ENCODE measurements at regions not wholly inside any gene's neighbourhood (a gene's known extent, or its start where the extent isn't known, plus 50 kb on each side); places are given as distances from the start of the nearest gene placed in this dataset.

DNA sequence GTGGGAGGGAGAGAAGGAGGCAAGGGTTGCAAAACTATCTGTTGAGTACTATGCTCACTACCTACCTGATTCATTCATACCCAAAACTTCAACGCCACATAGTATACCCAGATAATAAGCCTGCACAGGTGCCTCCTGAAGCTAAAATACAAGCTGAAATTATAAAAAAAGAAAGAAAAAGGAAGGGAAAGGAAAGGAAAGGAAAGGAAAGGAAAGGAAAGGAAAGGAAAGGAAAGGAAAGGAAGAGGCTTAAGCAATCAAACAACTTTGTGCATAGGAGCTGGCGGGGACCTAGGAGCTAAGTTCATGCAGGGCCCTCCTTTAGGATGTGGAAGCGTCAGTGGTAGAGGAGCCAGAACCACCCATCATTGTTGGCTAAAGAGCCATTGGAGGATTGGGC lies 108.9 kb upstream of the SYNDIG1 start:
- DNase-seq (ENCODE audit: low spot score) = no peak
- no peaks in the 10 kb centered on the region for H3K27me3 ChIP-seq
- TF ChIP-seq, protein P1, sequence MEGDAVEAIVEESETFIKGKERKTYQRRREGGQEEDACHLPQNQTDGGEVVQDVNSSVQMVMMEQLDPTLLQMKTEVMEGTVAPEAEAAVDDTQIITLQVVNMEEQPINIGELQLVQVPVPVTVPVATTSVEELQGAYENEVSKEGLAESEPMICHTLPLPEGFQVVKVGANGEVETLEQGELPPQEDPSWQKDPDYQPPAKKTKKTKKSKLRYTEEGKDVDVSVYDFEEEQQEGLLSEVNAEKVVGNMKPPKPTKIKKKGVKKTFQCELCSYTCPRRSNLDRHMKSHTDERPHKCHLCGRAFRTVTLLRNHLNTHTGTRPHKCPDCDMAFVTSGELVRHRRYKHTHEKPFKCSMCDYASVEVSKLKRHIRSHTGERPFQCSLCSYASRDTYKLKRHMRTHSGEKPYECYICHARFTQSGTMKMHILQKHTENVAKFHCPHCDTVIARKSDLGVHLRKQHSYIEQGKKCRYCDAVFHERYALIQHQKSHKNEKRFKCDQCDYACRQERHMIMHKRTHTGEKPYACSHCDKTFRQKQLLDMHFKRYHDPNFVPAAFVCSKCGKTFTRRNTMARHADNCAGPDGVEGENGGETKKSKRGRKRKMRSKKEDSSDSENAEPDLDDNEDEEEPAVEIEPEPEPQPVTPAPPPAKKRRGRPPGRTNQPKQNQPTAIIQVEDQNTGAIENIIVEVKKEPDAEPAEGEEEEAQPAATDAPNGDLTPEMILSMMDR (IDR thresholded peaks at IDR 0.05) = no peak
- no peak overlapping the region for H3K4me3 ChIP-seq
- H3K36me3 ChIP-seq = no peaks in the 10 kb centered on the region
- no peak overlapping the region for H3K27ac ChIP-seq
- peaks cover 0 to 13% of the 10 kb centered on the region in 2 donors for H3K9me3 ChIP-seq
- no peaks in the 10 kb centered on the region for H3K4me1 ChIP-seq

DNA sequence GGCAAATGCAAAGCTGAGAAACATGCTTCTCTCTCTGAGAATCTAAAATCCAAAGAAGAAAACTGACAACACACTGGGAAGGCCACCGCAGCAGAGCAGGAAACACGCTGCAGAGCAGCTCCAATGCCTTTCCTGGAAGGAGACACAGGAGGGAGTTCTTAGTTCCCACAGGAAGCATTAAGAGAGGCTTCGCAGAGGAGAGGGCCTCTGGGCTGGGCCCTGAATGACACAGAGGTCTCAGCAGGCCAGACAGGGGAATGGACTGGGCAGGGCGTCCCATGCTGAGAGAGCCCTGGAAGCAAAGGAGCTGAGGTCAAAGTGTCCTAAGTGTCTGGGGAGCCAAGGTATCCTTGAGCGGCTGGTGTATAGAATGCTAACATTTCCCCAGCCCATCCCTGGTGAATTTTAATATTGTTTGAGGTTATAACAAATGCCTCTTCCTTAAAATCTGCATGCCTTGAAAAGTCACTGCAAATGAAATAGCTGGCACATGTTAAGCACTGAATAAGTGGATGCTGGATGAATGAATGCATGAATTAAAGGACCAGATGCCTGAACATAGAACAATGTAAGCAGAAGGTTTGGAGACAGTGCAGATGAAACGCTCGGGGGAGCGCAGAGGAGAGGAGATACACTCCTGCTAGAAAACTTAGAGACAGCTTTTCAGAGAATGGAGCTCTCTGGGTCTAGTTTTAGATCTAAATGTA lies 110.0 kb upstream of the SYNDIG1 start:
- H3K9me3 ChIP-seq = peaks cover 0 to 13% of the 10 kb centered on the region in 2 donors

DNA sequence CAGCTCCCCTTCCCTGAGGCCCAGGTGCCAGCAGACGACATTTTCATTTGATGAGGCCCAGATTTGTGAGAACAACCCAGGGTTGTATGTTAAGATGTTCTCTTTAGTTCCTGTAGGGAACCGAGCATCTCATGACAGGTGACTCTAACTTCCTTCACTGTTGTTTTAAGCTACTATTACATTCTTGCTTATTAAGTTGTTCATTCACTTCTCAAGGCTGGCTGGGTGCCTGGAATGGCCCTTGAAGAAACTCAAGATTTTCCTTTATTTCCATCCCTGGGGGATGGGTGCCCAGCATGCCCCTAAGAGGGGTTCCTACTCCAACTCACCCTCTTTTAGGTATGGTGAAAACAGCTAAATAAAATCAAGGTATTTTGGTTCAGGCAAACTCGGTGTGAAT lies 111.5 kb upstream of the SYNDIG1 start:
- Histone ChIP-seq H3K27me3 (no peaks in the 10 kb centered on the region), H3K4me1 (no peaks in the 10 kb centered on the region), H3K9me3 (peaks cover 0 to 13% of the 10 kb centered on the region in 2 donors), H3K27ac (no peak overlapping the region), H3K36me3 (no peaks in the 10 kb centered on the region), H3K4me3 (no peak overlapping the region)
- TF ChIP-seq, protein P1 (IDR thresholded peaks at IDR 0.05) = no peak
- DNase-seq (ENCODE audit: low spot score) = no peak

More for the DNA sequence above, 110.0 kb upstream of the SYNDIG1 start:
- TF ChIP-seq, protein P1 (IDR thresholded peaks at IDR 0.05) = no peak
- H3K27me3 ChIP-seq = no peaks in the 10 kb centered on the region
- no peak overlapping the region for H3K27ac ChIP-seq
- H3K36me3 ChIP-seq = no peaks in the 10 kb centered on the region
- no peaks in the 10 kb centered on the region for H3K4me1 ChIP-seq
- H3K4me3 ChIP-seq = no peak overlapping the region
- DNase-seq (ENCODE audit: low spot score) = no peak

DNA sequence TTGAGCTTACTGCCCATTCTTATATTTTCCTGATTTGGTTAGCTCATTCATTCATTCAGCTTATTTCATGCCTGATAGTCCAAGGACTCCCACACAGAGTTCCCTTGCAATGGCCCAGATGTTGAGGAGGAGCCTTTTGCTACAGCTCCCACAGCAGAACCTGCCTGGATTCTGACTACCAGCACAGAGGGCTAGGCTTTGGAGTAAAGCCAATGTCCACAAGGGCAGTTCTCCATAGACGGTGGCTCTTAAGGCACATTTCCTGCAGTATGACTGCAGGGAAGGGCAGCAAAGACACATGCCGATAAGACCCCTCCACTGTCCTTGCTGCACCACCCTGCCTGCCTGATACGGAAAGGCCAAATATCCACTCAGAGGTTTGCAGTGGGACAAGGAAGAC lies 112.3 kb upstream of the SYNDIG1 start:
- TF ChIP-seq, protein P1 (IDR thresholded peaks at IDR 0.05) = no peak
- H3K9me3 ChIP-seq = peaks cover 0 to 9% of the 10 kb centered on the region in 2 donors
- H3K4me3 ChIP-seq = no peak overlapping the region
- no peak overlapping the region for H3K27ac ChIP-seq
- no peaks in the 10 kb centered on the region for H3K27me3 ChIP-seq
- H3K4me1 ChIP-seq = no peaks in the 10 kb centered on the region
- H3K36me3 ChIP-seq = no peaks in the 10 kb centered on the region
- DNase-seq (ENCODE audit: low spot score) = no peak

DNA sequence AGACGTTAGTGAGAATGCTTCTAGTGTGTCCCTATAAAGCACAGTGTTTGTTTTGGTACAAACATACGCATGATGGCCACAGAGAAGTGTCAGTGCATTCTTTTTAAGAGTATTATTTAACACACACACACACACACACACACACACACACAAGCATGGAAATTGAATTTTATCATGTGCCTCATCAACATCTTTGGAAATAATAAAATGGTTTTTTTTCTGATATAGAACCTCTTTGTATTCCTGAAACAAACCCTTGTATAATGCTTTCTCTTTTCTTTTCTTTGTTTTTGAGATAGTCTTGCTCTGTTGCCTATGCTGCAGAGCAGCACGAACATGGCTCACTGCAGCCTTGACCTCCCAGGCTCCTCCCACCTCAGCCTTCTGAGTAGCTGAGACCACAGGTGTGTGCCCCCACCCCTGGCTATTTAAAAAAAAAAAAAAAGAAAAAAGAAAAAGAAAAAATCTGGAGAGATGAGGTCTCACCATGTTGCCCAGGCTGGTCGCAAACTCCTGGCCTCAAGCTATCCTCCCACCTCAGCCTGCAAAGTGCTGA lies 116.2 kb upstream of the SYNDIG1 start:
- H3K4me3 ChIP-seq = no peak overlapping the region

More for the DNA sequence above, 116.2 kb upstream of the SYNDIG1 start:
- H3K4me1 ChIP-seq = no peaks in the 10 kb centered on the region
- no peaks in the 10 kb centered on the region for H3K9me3 ChIP-seq
- H3K36me3 ChIP-seq = no peaks in the 10 kb centered on the region
- H3K27ac ChIP-seq = no peak overlapping the region
- TF ChIP-seq, protein P1 (IDR thresholded peaks at IDR 0.05) = no peak
- DNase-seq (ENCODE audit: low spot score) = no peak
- H3K27me3 ChIP-seq = no peaks in the 10 kb centered on the region
